HFFc6 (cell line): ENCODE measurements at regions not wholly inside any gene's neighbourhood (a gene's known extent, or its start where the extent isn't known, plus 50 kb on each side); places are given as distances from the start of the nearest gene placed in this dataset.

Source experiments
- DNase-seq: peaks from one replicate; pipeline ENCODE4 v3.0.0-alpha.2; 2018
- H3K27ac Mint-ChIP-seq: 2 replicates; pipeline ENCODE4 v1.8.0; 2020; ENCODE audit warnings: mild to moderate bottlenecking, mixed read lengths
- H3K27me3 Mint-ChIP-seq: 2 replicates; pipeline ENCODE4 v1.8.0; 2021; ENCODE audit warnings: mild to moderate bottlenecking, moderate library complexity, mixed read lengths; ENCODE audit not compliant: insufficient read depth
- H3K36me3 Mint-ChIP-seq: 2 replicates; pipeline ENCODE4 v1.8.0; 2021; ENCODE audit warnings: low read depth, mixed read lengths
- H3K4me1 Mint-ChIP-seq: 2 replicates; pipeline ENCODE4 v1.8.0; 2020; ENCODE audit warnings: low read depth, mixed read lengths
- H3K4me3 Mint-ChIP-seq: 2 replicates; pipeline ENCODE4 v1.8.0; 2020; ENCODE audit warnings: mild to moderate bottlenecking, moderate library complexity, mixed read lengths
- H3K9me3 Mint-ChIP-seq: 2 replicates; pipeline ENCODE4 v1.8.0; 2020; ENCODE audit warnings: mild to moderate bottlenecking, mixed read lengths
- TF ChIP-seq, protein P1 (sequence below): fragments of 200-600 bp; sonication (generic); IDR thresholded peaks from 2 replicates; pipeline ENCODE4 v1.5.0; 2021; ENCODE audit warnings: antibody characterized with exemption, mild to moderate bottlenecking

DNA sequence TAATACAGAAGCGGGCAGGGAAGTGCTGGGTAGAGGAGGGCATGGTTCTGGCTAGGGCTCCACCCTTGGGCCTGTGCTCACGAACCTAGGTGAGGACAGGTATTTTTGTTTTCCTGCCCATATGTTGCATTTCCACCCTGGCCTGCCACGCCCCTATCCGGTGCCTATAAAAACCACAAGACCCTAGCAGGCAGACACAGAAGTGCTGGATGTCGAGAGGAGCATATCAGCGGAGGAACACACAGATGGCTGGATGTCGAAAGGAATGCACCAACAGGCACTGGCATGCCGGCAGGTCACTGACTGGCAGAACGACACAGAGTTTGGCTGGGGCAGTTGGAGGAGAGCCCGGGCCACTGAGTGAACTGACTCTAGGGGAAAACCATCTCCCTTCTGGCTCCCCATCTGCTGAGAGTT lies 316.6 kb upstream of the BOD1L1 start:
- H3K4me1 Mint-ChIP-seq: no peaks in the 10 kb centered on the region
- no peak overlapping the region for H3K4me3 Mint-ChIP-seq
- no peaks in the 10 kb centered on the region for H3K9me3 Mint-ChIP-seq
- H3K27me3 Mint-ChIP-seq: no peaks in the 10 kb centered on the region
- H3K27ac Mint-ChIP-seq: no peak overlapping the region
- no peaks in the 10 kb centered on the region for H3K36me3 Mint-ChIP-seq
- DNase-seq: no peak
- TF ChIP-seq, protein P1, sequence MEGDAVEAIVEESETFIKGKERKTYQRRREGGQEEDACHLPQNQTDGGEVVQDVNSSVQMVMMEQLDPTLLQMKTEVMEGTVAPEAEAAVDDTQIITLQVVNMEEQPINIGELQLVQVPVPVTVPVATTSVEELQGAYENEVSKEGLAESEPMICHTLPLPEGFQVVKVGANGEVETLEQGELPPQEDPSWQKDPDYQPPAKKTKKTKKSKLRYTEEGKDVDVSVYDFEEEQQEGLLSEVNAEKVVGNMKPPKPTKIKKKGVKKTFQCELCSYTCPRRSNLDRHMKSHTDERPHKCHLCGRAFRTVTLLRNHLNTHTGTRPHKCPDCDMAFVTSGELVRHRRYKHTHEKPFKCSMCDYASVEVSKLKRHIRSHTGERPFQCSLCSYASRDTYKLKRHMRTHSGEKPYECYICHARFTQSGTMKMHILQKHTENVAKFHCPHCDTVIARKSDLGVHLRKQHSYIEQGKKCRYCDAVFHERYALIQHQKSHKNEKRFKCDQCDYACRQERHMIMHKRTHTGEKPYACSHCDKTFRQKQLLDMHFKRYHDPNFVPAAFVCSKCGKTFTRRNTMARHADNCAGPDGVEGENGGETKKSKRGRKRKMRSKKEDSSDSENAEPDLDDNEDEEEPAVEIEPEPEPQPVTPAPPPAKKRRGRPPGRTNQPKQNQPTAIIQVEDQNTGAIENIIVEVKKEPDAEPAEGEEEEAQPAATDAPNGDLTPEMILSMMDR: no peak

DNA sequence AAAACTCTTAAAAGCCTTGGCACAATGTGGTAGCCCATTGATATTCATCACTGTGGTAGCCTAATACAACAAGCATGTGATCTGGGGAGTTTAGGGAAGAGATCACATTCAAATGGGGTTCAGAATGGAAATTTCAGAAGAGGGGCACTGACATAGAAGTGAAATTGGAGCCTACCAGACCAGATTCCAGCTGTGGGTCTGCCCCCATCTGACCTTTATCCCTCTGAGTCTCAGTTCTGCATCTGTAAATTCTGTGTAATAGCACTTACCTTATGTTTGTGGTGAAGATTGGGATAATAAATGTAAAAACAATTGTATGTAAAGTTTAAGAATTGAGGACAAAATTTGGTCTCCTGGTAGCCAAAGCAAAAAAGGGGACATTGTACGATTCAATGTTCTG lies 320.4 kb upstream of the BOD1L1 start:
- TF ChIP-seq, protein P1: no peak
- no peaks in the 10 kb centered on the region for H3K9me3 Mint-ChIP-seq

DNA sequence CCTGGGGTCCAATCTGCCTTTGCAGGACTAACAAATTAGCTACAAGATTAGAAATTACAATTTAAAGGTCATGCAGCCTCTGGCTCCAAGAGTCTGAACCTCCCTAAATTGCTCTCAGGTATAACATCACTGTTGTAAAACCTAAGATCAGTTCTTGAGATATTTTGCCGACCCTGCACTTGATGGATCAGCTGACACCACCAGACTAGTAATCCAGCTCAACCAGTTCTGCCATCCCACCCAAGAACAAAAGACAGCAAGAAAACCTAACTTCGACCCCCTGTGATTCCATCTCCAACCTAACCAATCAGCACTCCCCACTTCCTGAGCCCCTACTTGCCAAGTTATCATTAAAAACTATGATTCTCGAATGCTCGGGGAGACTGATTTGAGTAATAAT lies 323.0 kb upstream of the BOD1L1 start:
- Mint-ChIP-seq H3K4me3 (no peak overlapping the region), H3K27ac (no peak overlapping the region), H3K27me3 (peaks cover 1% of the 10 kb centered on the region; the same call in 1 of the 2 replicates), H3K9me3 (no peaks in the 10 kb centered on the region), H3K4me1 (no peaks in the 10 kb centered on the region; the same call in 1 of the 2 replicates), H3K36me3 (no peaks in the 10 kb centered on the region)
- DNase-seq: no peak
- TF ChIP-seq, protein P1: no peak

More for the DNA sequence above, 320.4 kb upstream of the BOD1L1 start:
- Mint-ChIP-seq H3K36me3 (no peaks in the 10 kb centered on the region), H3K4me3 (no peak overlapping the region), H3K27me3 (peaks cover 1% of the 10 kb centered on the region; the same call in 1 of the 2 replicates), H3K27ac (no peak overlapping the region), H3K4me1 (no peaks in the 10 kb centered on the region; the same call in 1 of the 2 replicates)
- no peak for DNase-seq

DNA sequence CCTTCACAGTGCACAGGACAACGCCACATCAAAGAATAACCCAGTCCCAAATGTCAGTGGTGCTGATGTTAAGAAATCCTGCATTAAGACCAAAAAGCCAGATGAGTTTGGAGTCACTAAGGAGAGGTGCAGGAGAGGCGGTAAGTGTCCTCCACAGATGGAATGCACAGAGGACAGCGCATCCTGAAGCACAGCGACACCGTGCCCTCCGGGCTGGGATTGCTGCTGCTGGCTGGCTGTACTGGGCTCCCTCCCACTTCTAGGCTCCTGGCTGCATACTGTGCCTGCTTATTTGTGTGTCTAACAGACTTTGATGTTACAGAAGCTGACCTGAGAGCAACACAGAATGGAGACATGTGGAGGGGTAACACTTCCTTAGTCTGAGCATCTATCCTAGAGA lies 325.6 kb upstream of the BOD1L1 start:
- no peak overlapping the region for H3K4me3 Mint-ChIP-seq
- DNase-seq: no peak
- no peaks in the 10 kb centered on the region; the same call in 1 of the 2 replicates for H3K4me1 Mint-ChIP-seq
- TF ChIP-seq, protein P1: no peak
- peaks cover 1% of the 10 kb centered on the region for H3K27me3 Mint-ChIP-seq
- no peak overlapping the region for H3K27ac Mint-ChIP-seq
- H3K36me3 Mint-ChIP-seq: no peaks in the 10 kb centered on the region
- no peaks in the 10 kb centered on the region for H3K9me3 Mint-ChIP-seq

DNA sequence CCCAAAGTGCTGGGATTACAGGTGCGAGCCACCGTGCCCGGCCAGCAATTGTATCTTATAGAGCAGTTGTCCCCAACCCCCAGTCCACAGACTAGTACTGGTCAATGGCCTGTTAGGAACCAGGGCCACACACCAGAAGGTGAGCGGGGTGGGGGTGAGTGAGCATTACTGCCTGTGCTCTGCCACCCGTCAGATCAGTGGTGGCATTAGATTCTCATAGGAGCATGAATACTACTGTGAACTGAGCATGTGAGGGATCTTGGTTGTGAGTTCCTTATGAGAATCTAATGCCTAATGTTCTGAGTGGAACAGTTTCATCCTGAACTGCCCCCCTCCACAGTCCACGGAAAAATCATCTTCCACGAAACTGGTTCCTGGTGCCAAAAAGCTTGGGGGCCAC lies 328.0 kb upstream of the BOD1L1 start:
- no peak overlapping the region for H3K27ac Mint-ChIP-seq
- TF ChIP-seq, protein P1: no peak
- H3K9me3 Mint-ChIP-seq: no peaks in the 10 kb centered on the region
- H3K4me3 Mint-ChIP-seq: no peak overlapping the region
- DNase-seq: no peak
- no peaks in the 10 kb centered on the region for H3K36me3 Mint-ChIP-seq
- H3K4me1 Mint-ChIP-seq: no peaks in the 10 kb centered on the region; the same call in 1 of the 2 replicates
- H3K27me3 Mint-ChIP-seq: peaks cover 4% of the 10 kb centered on the region

DNA sequence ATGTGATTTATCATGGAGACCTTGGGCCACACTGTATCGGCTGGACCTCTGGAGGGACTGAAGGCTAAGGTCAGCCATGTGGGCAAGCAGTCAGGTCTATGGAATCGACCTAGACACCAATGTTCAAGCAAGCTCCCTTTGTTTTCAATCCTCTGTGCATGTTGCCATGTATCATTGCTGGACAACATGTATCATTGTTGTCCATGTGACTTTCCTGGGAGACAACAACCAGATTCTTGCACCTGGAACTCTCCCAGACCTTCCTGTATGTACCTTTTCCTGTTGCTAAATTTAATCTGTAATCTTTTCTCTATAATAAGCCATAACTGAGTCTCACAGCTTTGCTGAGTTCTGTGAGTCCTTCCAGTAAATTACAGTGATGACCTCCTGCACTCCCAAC lies 329.4 kb upstream of the BOD1L1 start:
- TF ChIP-seq, protein P1: no peak
- DNase-seq: no peak
- Mint-ChIP-seq H3K27me3 (peaks cover 4% of the 10 kb centered on the region), H3K9me3 (no peaks in the 10 kb centered on the region), H3K4me1 (no peaks in the 10 kb centered on the region; the same call in 1 of the 2 replicates), H3K27ac (no peak overlapping the region), H3K4me3 (no peak overlapping the region), H3K36me3 (no peaks in the 10 kb centered on the region)
